ENCODE measurements at regions not wholly inside any gene's neighbourhood (a gene's known extent, or its start where the extent isn't known, plus 50 kb on each side); places are given as distances from the start of the nearest gene placed in this dataset.

GRCh38 chr13:33735276-33735675 is 82.7 kb upstream of the RFC3 start:
- TF ChIP-seq GATA2 (IDR thresholded peaks at IDR 0.05; ENCODE audit: low read depth, low read length) (no peak), GATA3 (IDR thresholded peaks at IDR 0.05; ENCODE audit: low read depth, low read length) (no peak)
